Loucy (cell line): ENCODE measurements at regions not wholly inside any gene's neighbourhood (a gene's known extent, or its start where the extent isn't known, plus 50 kb on each side); places are given as distances from the start of the nearest gene placed in this dataset.

Experiments used
- EZH2phosphoT487 ChIP-seq: fragments of 200-600 bp; IDR thresholded peaks from 2 replicates; pipeline ENCODE4 v1.6.1; 2018; ENCODE audit warnings: antibody characterized with exemption, mild to moderate bottlenecking, moderate library complexity, borderline replicate concordance
- TF ChIP-seq, protein P1 (sequence below): fragments of 200-600 bp; sonication (generic); conservative IDR thresholded peaks from 2 replicates; pipeline ENCODE4 v1.5.1; 2014; ENCODE audit warnings: mild to moderate bottlenecking, antibody characterized with exemption, low read length

DNA sequence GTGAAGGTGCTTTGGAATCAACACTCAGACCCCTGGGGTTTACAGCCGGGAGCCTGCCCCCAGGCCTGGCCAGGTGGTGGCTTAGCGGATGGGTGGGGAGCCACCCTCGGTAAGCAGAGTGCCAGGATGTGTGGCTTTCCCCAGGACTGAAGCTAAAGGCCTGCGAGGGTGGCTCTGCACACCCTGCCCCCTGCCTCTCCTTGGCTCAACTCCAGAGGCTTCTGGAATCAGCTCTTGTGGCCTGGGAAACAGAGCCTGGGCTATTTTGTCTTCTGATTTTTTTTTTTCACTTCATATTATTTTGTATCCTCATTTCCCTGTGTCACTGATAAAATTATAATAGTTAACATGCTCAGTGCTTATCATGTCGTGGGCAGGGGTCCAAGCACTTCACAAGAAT lies 79.8 kb downstream of the RHOB start:
- TF ChIP-seq, protein P1, sequence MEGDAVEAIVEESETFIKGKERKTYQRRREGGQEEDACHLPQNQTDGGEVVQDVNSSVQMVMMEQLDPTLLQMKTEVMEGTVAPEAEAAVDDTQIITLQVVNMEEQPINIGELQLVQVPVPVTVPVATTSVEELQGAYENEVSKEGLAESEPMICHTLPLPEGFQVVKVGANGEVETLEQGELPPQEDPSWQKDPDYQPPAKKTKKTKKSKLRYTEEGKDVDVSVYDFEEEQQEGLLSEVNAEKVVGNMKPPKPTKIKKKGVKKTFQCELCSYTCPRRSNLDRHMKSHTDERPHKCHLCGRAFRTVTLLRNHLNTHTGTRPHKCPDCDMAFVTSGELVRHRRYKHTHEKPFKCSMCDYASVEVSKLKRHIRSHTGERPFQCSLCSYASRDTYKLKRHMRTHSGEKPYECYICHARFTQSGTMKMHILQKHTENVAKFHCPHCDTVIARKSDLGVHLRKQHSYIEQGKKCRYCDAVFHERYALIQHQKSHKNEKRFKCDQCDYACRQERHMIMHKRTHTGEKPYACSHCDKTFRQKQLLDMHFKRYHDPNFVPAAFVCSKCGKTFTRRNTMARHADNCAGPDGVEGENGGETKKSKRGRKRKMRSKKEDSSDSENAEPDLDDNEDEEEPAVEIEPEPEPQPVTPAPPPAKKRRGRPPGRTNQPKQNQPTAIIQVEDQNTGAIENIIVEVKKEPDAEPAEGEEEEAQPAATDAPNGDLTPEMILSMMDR, result no peak
- no peak for TF ChIP-seq EZH2phosphoT487
